ENCODE measurements at regions not wholly inside any gene's neighbourhood (a gene's known extent, or its start where the extent isn't known, plus 50 kb on each side); places are given as distances from the start of the nearest gene placed in this dataset.
"Not testable (repeated sequence)": the region's sequence is repeated elsewhere in the genome, so short reads cannot be mapped to it uniquely, and the experiment has no call there.

GRCh38 chr1:173269490-173270230 lies 62.5 kb upstream of the TNFSF4 start:
- H3K27ac ChIP-seq (ENCODE audit: low read length): no peak overlapping the region
- no peaks in the 10 kb centered on the region for H3K4me1 ChIP-seq (ENCODE audit: control insufficient read depth, insufficient read depth, low read length)
- no peaks in the 10 kb centered on the region for H3K36me3 Mint-ChIP-seq
- no peak overlapping the region for H3K27ac Mint-ChIP-seq
- no peak overlapping the region for H3K4me3 ChIP-seq (ENCODE audit: low read length)
- no peaks in the 10 kb centered on the region for H3K9me3 Mint-ChIP-seq
- intact Hi-C loops (cut with micrococcal nuclease): no loop called here
- no peaks in the 10 kb centered on the region for H3K9me3 ChIP-seq (ENCODE audit: control insufficient read depth, insufficient read depth, low read length)
- peaks cover 0 to 10% of the 10 kb centered on the region in 2 donors for H3K4me1 Mint-ChIP-seq
- H3K36me3 ChIP-seq (ENCODE audit: control insufficient read depth, insufficient read depth, low read length): no peaks in the 10 kb centered on the region
- no peaks in the 10 kb centered on the region for H3K27me3 ChIP-seq (ENCODE audit: control insufficient read depth, insufficient read depth, low read length)
- no peak for ATAC-seq
- 100% methylated on average over 2 of the region's 2 CpGs for WGBS (ENCODE audit: insufficient coverage)
- no peak for DNase-seq
- TF ChIP-seq, protein P1, sequence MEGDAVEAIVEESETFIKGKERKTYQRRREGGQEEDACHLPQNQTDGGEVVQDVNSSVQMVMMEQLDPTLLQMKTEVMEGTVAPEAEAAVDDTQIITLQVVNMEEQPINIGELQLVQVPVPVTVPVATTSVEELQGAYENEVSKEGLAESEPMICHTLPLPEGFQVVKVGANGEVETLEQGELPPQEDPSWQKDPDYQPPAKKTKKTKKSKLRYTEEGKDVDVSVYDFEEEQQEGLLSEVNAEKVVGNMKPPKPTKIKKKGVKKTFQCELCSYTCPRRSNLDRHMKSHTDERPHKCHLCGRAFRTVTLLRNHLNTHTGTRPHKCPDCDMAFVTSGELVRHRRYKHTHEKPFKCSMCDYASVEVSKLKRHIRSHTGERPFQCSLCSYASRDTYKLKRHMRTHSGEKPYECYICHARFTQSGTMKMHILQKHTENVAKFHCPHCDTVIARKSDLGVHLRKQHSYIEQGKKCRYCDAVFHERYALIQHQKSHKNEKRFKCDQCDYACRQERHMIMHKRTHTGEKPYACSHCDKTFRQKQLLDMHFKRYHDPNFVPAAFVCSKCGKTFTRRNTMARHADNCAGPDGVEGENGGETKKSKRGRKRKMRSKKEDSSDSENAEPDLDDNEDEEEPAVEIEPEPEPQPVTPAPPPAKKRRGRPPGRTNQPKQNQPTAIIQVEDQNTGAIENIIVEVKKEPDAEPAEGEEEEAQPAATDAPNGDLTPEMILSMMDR (IDR thresholded peaks at IDR 0.05): no peak
- peaks cover 6 to 9% of the 10 kb centered on the region in 2 donors for H3K27me3 Mint-ChIP-seq (ENCODE audit: low read depth in 2 of 2)
- no peak overlapping the region for H3K4me3 Mint-ChIP-seq

- Histone ChIP-seq H3K27me3 (ENCODE audit: control insufficient read depth, insufficient read depth, low read length) (no peaks in the 10 kb centered on the region), H3K36me3 (ENCODE audit: control insufficient read depth, insufficient read depth, low read length) (no peaks in the 10 kb centered on the region), H3K4me1 (ENCODE audit: control insufficient read depth, insufficient read depth, low read length) (no peaks in the 10 kb centered on the region), H3K4me3 (ENCODE audit: low read length) (no peak overlapping the region), H3K27ac (ENCODE audit: low read length) (no peak overlapping the region), H3K9me3 (ENCODE audit: control insufficient read depth, insufficient read depth, low read length) (no peaks in the 10 kb centered on the region)
- H3K4me3 Mint-ChIP-seq: no peak overlapping the region
- TF ChIP-seq, protein P1 (IDR thresholded peaks at IDR 0.05): no peak
- no peaks in the 10 kb centered on the region for H3K9me3 Mint-ChIP-seq
- intact Hi-C loops (cut with micrococcal nuclease): no loop called here
- no peak overlapping the region for H3K27ac Mint-ChIP-seq
- DNase-seq (no peak), ATAC-seq (no peak)
- peaks cover 6 to 9% of the 10 kb centered on the region in 2 donors for H3K27me3 Mint-ChIP-seq (ENCODE audit: low read depth in 2 of 2)
- 88% methylated on average over 2 of the region's 2 CpGs for WGBS (ENCODE audit: insufficient coverage)
- H3K36me3 Mint-ChIP-seq: no peaks in the 10 kb centered on the region
- H3K4me1 Mint-ChIP-seq: peaks cover 0 to 10% of the 10 kb centered on the region in 2 donors
Observed at GRCh38 chr1:173270243-173270642, 63.1 kb upstream of the TNFSF4 start.

DNA sequence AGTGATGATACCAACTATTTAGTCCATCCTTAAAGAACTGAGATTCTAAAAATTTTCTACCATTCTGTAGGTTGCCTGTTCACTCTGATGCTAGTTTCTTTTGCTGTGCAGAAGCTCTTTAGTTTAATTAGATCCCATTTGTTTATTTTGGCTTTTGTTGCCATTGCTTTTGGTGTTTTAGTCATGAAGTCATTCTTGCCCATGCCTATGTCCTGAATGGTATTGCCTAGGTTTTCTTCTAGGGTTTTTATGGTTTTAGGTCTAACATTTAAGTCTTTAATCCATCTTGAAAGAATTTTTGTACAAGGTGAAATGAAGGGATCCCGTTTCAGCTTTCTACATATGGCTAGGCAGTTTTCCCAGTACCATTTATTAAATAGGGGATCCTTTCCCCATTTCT lies 63.9 kb upstream of the TNFSF4 start:
- H3K9me3 Mint-ChIP-seq; H3K4me3 ChIP-seq (ENCODE audit: low read length); ATAC-seq; H3K36me3 ChIP-seq (ENCODE audit: control insufficient read depth, insufficient read depth, low read length); H3K27ac Mint-ChIP-seq; H3K9me3 ChIP-seq (ENCODE audit: control insufficient read depth, insufficient read depth, low read length); H3K27me3 Mint-ChIP-seq (ENCODE audit: low read depth in 2 of 2); H3K27ac ChIP-seq (ENCODE audit: low read length); H3K36me3 Mint-ChIP-seq; H3K27me3 ChIP-seq (ENCODE audit: control insufficient read depth, insufficient read depth, low read length); H3K4me3 Mint-ChIP-seq; DNase-seq; intact Hi-C loops (cut with micrococcal nuclease); H3K4me1 ChIP-seq (ENCODE audit: control insufficient read depth, insufficient read depth, low read length); H3K4me1 Mint-ChIP-seq: not testable (repeated sequence)
- WGBS (ENCODE audit: insufficient coverage): 100% methylated on average over 1 of the region's 1 CpG

GRCh38 chr1:173275496-173275895 lies 68.4 kb upstream of the TNFSF4 start:
- H3K36me3 Mint-ChIP-seq: no peaks in the 10 kb centered on the region
- intact Hi-C loops (cut with micrococcal nuclease): no loop called here
- H3K27ac ChIP-seq (ENCODE audit: low read length): no peak overlapping the region
- H3K4me1 ChIP-seq (ENCODE audit: control insufficient read depth, insufficient read depth, low read length): no peaks in the 10 kb centered on the region
- DNase-seq: no peak
- no peaks in the 10 kb centered on the region for H3K36me3 ChIP-seq (ENCODE audit: control insufficient read depth, insufficient read depth, low read length)
- H3K27me3 ChIP-seq (ENCODE audit: control insufficient read depth, insufficient read depth, low read length): peaks cover 2% of the 10 kb centered on the region
- no peaks in the 10 kb centered on the region for H3K9me3 ChIP-seq (ENCODE audit: control insufficient read depth, insufficient read depth, low read length)
- H3K4me3 Mint-ChIP-seq: no peak overlapping the region
- H3K4me1 Mint-ChIP-seq: peaks cover 10 to 12% of the 10 kb centered on the region in 2 donors
- H3K4me3 ChIP-seq (ENCODE audit: low read length): no peak overlapping the region
- no peak for ATAC-seq
- no CpG with 5 or more reads among the region's 1 CpG for WGBS (ENCODE audit: insufficient coverage)
- no peaks in the 10 kb centered on the region for H3K9me3 Mint-ChIP-seq
- H3K27me3 Mint-ChIP-seq (ENCODE audit: low read depth in 2 of 2): peaks cover 20 to 43% of the 10 kb centered on the region in 2 donors
- TF ChIP-seq, protein P1 (IDR thresholded peaks at IDR 0.05): no peak
- H3K27ac Mint-ChIP-seq: no peak overlapping the region

All from natural killer cell (primary cell).